ENCODE measurements at regions not wholly inside any gene's neighbourhood (a gene's known extent, or its start where the extent isn't known, plus 50 kb on each side); places are given as distances from the start of the nearest gene placed in this dataset.
"Not testable (repeated sequence)": the region's sequence is repeated elsewhere in the genome, so short reads cannot be mapped to it uniquely, and the experiment has no call there.

DNA sequence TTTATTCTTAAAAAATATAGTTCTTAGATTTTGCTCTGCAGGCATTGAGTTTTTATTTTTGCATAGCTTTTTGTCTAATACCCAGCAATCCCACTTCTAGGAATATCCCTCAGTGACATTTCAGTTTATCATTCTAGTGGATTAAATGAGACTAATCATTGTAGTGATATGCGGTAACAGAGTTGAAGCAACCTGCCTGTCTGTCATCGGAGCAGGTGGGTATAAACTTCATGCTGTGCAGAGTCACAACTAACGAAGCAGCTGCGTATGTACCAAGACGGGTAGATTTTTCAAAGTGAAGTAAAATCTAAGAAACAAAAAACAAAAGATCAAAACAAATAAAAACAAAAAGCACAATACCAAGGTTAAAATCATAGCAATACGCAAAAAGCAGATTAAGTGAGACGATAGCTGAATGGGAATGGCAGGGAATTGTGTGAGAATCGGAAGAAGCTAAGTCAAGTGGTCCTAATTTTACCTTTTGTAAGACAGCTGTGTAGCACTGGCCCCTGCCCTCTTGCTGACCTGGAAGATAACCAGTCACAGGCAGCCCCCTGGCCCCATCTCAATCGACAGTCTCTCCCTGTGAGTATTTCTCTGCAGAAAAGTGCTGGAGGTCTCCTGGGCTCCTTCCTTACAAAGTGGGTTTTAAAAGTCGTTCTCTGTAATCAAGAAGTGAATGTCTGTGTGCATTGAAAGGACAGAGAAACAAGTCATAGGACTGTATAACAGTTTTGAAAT is 169.2 kb downstream of the OR2B2 start:
- no peak for DNase-seq (ENCODE audit: low read depth)

DNA sequence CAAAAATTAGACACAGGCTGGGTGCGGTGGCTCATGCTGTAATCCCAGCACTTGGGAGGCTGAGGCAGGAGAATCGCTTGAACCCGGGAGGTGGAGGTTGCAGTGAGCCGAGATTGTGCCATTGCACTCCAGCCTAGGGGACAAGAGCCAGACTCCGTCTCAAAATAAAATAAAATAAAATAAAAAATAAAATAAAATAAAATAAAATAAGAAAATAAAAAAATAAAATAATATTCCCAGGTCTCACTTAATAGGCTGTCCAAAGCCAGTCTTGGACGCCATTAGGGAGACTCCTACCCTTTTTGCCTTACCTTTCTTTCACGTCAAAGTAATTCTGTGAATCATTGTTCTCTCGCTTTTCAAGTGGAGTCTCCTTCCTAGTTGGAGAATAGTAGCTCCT is 172.3 kb downstream of the OR2B2 start:
- DNase-seq (ENCODE audit: low read depth) = not testable (repeated sequence)

DNA sequence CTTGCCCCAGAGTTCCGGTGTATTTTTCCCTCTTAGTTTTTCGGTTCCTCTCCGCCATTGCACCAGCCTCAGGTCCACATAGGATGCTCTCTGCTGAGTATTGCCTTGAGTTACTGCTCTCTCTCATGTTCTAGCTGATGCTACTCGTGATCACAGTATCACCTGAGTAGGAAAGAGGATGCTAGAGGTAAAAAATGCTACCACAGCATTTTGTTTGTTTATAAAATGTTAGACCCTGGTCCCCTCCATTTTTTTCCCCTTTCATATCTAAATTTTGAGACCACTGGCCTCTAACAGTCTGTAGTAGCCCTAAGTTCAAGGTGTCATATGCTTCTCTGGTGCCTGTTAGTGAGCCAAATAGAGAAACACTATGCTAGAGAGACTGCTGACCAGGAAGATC is 175.5 kb downstream of the OR2B2 start:
- DNase-seq (ENCODE audit: low read depth) = no peak

DNA sequence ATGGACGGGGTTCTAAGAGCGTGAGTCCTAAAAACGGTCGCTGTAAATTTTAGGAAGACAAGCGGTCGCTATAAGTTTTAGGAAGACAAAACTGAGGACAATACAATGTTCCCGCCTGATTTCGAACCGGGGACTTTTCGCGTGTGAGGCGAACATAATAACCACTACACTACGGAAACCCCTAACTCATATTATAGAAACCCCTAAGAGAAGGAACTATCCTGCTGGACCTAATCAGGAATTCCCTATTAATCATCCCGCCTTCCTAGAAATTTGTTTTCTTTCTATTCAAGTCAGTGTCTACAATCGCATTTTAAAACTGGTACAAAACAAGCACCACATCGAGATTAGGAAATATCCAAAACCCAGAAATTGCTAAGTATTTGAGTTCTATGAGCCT is 183.8 kb downstream of the OR2B2 start:
- DNase-seq (ENCODE audit: low read depth) = no peak

DNA sequence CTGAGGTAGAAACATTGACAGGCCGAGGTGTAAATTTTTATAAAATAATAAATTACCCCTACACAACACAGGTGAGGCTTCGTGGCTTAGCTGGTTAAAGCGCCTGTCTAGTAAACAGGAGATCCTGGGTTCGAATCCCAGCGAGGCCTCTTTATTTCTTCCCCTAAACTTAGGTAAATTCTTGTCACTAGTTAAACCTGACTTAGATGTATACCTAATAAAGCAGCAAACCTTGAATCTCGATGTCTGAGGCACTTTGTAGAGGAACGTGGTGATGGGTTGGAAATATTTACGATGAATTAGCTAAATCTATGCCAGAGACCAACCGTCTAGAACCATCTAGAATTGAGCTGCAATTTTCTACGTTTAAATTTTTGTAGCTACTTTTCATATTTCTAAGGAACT is 185.6 kb downstream of the OR2B2 start:
- peak; percentile 9 for DNase-seq (ENCODE audit: low read depth)

DNA sequence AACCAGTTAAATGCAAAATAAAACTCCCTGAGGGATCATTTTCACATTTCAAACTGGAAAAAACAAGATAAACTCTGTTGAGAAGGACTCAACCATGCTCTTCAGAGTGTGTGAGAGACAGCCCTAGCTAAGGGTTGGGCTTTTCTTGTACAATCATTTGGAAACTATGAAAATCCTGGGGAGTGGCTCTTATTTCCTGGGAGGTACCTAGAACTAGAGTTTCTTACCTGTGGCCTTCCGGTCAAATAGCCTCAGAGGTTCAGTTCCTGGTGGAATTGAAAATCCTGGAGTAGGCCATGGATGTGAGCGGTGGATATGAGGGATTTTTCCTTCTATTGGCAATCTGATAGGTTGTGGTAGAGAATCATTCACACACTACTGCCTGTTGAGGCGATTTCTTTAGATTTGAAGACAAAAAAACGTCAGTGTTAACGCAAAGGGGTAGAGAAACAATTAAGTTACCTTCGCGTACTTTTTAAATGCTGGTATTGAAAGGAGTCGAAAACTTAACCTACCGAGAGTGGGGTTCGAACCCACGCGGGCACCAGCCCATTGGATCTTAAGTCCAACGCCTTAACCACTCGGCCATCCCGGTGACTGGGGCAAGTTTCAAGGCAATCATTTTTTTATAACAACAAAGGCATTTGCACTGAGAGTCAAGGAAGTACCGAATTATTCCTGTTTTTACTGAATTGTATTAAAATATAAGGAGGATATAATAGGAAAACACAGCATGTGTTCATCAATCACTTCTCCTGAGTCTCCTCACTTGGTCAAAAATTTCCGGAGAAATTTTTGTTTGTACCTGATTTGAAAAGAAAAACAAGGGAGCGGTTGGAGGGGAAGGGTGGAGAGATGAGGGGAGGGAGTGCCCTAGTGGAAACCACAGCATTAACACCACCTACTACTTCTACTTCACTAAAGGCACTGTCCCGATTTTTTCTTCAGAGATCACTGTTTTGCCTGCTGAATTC is 191.3 kb downstream of the OR2B2 start:
- peak; percentile 21 for DNase-seq (ENCODE audit: low read depth)

DNA sequence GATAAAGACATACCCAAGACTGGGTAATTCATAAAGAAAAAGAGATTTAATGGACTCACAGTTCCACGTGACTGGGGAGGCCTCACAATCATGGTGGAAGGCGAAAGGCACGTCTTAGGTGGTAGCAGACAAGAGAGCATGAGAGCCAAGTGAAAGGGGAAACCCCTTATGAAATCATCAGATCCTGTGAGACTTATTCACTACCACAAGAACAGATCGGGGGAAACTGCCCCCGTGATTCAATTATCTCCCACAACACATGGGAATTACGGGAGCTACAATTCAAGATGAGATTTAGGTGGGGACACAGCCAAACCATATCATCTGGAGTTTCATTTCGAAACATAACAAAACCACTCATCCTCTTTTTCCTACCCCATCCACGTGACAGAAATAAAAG is 193.2 kb downstream of the OR2B2 start:
- peak; percentile 8 for DNase-seq (ENCODE audit: low read depth)

DNA sequence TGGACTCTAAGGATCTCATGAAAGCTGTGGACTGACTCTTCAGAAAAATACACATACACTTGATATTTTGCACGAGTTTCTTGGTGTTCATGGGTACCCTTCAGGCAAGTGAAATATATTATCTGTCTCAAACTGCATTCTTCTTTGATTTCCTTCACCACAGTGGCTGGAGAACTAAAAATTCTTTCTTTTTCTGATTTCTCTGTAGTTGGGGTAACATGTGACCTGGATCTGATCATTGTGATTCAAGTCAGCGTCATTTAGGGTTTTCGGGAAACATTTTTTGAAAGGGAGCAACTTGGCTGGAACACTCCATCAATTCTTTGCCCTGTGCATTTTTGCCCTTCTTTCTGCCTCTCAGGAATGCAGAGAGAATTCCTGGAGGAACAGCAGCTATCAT is 205.8 kb downstream of the OR2B2 start:
- no peak for DNase-seq (ENCODE audit: low read depth)

DNA sequence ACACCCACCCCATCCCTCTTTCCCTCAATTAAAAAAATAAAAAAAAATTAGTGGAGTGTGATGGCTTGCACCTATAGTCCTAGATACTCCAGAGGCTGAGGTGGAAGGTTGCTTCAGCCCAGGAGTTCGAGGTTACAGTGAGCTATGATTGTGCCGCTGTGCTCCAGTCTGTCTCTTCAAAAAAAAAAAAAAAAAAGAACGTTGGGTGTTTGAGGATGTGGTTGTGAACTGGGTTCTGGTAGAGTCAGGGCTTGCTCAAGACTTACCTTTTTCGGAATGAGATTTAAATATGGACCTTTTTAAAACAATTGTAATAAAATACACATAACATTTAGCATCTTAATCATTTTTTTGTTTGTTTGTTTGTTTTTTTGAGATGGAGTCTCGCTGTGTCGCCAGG is 211.9 kb downstream of the OR2B2 start:
- no peak for DNase-seq (ENCODE audit: low read depth)

DNA sequence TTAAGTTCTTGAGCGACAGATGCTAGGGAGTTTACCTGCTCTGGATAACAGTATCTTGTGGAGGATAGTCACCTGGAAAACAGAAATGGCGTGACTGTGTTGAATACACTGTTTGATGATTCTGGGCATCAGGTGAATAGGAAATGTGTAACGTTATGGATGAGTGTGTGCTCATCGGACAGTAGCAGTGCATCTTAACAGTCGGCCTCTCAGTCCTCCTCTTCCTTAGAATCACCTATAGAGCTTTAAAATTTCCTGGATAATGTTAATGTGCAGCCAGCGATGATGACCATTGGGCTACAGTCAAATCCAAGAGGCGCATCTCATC is 217.7 kb downstream of the OR2B2 start:
- no peak for DNase-seq (ENCODE audit: low read depth)

DNA sequence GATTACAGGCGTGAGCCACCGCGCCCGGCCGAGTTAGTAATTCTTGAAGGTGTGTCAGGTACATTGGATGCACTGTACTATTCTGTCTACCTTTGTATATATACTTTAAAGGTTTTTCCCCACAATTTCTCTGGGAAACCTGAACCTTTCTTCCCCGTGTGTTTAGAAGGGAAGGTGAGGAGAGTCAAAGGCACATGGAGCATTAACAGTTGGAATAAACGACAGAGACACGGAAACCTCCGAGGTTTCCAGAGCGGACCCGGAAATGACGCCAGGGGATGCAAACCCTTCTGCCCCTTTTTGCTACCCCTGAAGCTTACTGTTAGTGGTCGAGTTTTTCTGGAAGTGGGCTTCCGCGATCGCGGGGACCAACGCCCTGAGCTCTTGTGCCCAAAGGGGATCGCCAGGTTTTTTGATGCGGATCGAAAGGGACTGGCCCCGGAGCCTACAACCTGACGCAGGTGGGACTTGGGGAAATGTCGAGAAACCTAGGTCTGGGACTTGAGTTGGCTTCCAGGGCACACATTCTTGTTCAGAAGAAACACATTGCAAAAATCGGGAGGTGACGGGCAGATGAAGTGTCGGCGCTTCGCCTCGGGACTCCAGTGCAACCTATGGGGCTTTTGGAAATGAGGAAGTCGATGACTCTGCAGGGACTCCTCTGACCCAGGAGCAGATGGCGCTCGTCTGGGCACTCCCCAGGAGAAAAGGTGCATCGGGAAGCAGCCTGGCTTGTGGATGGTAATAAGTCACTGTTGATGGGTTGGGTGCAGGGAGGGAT is 218.2 kb downstream of the OR2B2 start:
- DNase-seq (ENCODE audit: low read depth) = peak; percentile 27

DNA sequence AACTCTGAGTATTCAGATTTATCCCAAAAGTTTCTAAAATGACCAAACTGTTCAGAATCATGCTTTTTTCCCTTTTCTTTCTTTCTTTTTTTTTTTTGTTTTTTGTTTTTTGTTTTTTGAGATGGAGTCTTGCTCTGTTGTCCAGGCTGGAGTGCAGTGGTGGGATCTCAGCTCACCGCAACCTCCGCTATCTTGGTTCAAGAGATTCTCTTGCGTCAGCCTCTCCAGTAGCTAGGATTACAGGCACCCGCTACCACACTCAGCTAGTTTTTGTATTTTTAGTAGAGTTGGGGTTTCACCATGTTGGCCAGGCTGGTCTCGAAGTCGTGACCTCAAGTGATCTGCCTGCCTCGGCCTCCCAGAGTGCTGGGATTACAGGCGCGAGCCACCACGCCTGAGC is 219.2 kb upstream of the ZNF184 start:
- not testable (repeated sequence) for DNase-seq (ENCODE audit: low read depth)

DNA sequence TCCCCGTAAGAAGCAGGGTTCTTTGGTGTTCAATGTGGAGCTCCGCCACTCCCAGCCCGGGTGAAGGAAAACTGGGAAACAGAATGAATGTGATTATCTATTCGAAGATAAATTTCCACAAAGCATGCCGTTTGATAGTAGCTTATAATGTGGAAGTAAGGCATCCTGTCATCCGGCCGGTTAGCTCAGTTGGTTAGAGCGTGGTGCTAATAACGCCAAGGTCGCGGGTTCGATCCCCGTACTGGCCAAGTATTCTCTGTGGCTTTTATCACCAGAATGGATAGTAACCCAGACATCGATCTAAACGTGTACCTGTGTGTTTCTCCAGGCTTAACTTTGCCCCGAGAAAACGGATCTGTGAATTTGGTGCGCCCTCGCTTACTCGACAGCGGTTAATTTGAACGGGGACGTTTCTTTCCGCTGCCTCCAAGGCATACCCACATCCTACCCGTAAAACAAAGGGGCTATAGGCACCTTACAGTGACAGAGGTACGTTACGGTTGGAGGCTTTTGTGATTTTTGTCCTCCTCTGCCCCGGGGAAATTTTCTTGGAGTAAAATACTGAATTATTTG is 215.2 kb upstream of the ZNF184 start:
- DNase-seq (ENCODE audit: low read depth) = peak; percentile 83

DNA sequence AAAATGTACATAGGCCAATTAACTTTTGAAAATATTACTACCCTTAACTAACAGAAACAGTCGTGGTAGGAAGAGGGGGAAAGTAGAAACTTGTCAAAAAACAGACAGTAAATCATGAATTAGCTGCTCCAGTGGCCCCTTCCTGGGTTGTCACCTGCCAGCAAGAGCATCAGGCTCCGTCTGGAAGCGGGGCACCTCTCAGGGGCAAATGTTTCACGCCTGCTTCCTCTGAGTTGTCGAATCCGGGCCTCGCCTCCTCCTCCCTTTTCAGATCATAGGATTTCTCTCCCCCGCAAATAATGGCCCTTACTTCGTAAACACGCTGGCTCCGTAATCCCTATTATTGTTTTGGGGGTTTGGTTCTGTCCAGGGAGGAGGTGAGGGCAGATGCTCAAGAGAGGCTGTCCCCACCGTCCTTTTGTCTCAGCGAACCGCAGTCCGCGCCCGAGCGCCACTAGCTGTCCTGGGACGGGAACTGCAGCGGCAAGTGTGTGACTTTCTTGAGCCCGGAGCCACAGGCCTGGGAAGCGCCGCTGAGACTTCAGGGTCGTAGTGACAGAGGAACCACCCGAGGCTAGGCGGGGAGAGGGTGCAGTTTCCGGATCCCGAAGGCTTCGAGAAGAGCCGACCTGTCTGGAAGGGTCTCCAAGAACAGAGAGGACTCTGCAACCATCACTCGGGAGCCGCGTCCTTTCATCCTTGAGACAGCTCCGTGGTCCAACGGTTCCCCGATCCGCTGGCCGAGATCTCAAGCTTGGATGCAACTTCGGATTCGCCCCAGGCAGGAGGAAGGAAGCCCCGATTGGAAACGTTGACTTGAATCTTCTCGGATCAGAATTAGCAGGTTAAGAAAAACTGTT is 214.5 kb upstream of the ZNF184 start:
- DNase-seq (ENCODE audit: low read depth) = peak; percentile 75

DNA sequence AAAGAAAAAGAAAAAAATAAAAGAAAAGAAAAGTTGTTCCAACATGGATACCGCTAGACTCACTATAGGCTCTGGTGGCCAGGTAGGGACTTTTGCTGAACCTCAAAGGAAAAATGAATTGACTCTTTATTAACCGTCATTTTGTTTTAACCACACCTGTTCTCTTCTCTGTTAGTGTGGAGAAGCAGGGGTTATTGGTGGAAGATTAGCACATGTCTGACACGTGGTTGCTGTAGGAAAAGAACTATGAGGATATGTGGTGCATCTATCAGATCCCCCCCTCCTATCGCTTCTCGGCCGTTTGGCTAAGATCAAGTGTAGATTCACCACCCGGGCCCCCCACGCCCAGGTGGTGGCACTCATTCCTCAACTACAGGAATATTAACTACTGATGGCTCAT is 212.4 kb upstream of the ZNF184 start:
- DNase-seq (ENCODE audit: low read depth) = no peak

DNA sequence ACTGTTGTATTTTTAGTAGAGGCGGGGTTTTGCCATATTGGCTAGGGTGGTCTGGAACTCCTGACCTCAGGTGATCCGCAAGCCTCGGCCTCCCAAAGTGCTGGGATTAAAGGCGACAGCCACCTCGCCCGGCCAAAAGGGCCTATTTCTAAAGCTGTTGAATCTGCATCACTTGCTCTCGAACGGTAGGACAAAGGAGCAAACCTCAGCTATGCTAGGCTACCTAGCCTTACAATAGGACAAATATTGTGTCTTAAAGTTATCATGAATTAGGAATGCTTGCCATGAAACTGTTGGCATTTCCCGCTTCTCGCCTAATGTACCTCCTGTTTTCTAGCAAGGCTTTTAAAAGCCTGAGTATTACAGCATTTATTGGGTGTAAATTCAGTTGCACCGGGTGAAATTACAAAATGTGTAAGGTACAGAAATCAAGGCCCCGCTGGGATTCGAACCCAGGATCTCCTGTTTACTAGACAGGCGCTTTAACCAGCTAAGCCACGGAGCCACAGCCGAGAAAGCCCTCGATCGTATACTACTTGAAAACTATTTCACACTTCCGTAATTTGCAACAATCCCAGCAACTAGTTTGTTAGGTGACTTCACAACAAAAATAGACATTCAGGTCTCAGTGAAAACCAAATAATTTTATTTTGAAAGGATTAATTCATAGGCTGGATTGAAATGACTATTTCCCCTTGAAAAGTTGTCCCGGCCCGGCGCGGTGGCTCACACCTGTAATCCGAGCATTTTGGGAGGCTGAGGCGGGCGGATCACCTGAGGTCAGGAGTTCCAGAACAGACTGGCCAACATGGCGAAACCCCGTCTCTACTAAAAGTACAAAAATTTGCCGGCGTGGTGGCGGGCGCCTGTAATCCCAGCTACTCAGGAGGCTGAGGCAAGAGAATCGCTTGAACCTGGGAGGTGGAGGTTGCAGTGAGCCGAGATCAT is 211.6 kb upstream of the ZNF184 start:
- DNase-seq (ENCODE audit: low read depth) = peak; percentile 60

DNA sequence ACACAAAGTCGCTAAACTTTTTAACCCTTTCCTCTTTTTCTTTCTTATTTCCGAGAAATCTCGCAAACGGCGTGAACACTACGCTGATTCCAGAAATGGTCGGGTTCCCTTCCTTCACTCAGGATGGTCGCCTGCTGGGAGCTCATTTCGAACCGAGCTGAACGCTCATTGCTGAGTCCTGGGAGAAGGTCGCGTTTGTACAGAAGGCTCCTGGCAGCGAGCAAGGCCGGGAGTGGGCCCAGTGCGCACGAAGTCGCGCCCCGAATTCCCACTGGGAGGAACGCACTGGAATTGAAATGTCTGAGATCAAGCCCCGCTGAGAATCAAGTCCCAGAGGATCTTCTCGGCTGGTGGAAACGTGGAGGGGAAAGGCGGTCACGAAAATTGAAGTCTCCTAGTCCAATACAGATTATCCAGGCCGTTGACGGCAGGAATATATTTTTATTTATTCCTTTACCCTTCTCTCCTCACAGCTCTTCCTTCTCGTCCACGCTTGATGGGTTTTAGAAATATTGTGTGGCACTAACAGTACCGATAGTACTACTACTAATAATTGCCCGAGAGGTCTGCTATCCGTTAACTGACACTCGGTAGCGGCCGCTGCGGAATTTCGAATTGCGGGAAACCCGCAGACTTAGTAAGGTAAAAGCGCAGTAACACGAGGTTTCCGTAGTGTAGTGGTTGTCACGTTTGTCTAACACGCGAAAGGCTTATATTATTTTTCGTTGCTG is 207.2 kb upstream of the ZNF184 start:
- DNase-seq (ENCODE audit: low read depth) = no peak

DNA sequence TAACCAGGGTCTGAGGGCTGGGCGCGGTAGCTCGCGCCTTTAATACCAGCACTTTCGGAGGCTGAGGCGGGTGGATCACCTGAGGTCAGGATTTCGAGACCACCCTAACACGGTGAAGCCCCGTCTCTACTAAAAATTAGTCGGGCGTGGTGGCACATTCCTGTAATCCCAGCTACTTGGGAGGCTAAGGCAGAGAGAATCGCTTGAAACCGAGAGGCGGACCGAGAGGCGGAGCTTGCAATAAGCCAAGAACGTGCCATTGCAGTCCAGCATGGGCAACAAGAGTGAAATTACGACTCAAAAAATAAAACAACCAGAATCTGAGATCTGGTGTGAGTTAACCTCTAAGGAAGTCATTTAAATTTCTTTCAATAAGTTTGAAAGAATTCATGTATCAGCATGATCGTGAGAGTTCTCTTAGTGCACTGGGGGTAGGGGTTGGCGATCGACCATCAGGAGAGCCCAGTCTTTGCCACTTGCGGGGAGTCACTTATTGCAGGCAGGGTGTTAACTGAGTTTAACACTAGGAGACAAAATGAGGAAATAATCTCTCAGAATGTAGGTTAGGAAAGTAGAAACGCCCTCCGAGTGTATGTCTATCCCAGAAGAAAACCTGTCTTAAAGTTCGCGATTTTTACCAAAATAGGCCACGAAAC is 206.5 kb upstream of the ZNF184 start:
- DNase-seq (ENCODE audit: low read depth) = no peak

DNA sequence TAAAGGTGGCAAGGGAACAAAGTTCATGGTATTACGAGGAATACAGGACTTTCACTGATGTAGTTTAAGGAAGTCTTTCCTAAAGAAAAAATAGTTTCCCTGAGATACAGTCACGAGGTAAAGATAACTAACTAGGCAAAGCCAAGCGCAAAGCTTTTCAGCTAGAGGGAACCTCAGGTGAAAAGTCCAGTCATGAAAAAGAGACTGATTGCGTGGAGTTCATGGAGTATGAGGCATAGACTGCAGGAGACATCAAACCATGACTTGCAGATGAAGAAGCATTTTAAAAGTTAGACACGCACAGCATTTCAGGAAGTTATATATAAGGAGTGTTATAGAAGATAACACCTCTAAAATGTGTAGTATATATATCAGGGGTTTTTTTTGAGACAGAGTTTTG is 205.6 kb upstream of the ZNF184 start:
- DNase-seq (ENCODE audit: low read depth) = no peak
